Skeletal muscle tissue (tissue), 3 donors: ENCODE measurements at regions not wholly inside any gene's neighbourhood (a gene's known extent, or its start where the extent isn't known, plus 50 kb on each side); places are given as distances from the start of the nearest gene placed in this dataset.

ENCODE experiments used
- H3K27ac ChIP-seq: one replicate; pipeline ENCODE4 v1.7.0; 2013; ENCODE audit warnings: mild to moderate bottlenecking, low read depth, low read length, inconsistent platforms
- H3K27me3 ChIP-seq, 3 donors: one replicate each; pipeline ENCODE4 v1.7.0; 2013; ENCODE audit warnings: low read length in 3 of 3; ENCODE audit not compliant: control insufficient read depth in 3 of 3, insufficient read depth in 3 of 3
- H3K36me3 ChIP-seq, 3 donors: one replicate each; pipeline ENCODE4 v1.7.0; 2013; ENCODE audit warnings: low read length in 3 of 3; ENCODE audit not compliant: control insufficient read depth in 3 of 3, insufficient read depth in 3 of 3
- H3K4me1 ChIP-seq, 3 donors: one replicate each; pipeline ENCODE4 v1.7.0; 2013; ENCODE audit warnings: low read length in 3 of 3, mild to moderate bottlenecking in 3 of 3; ENCODE audit not compliant: control insufficient read depth in 3 of 3, insufficient read depth in 3 of 3
- H3K4me3 ChIP-seq, 3 donors: one replicate each; pipeline ENCODE4 v1.7.0; 2013; ENCODE audit warnings: low read length in 3 of 3
- H3K9ac ChIP-seq, 3 donors: one replicate each; pipeline ENCODE4 v1.7.0; 2013; ENCODE audit warnings: low read length in 3 of 3, mild to moderate bottlenecking in 3 of 3, moderate library complexity in 2 of 3, low read depth in 1 of 3
- H3K9me3 ChIP-seq, 3 donors: one replicate each; pipeline ENCODE4 v1.7.0; 2013; ENCODE audit warnings: low read length in 3 of 3; ENCODE audit not compliant: control insufficient read depth in 3 of 3
- donor health status: Osteomylitis.

DNA sequence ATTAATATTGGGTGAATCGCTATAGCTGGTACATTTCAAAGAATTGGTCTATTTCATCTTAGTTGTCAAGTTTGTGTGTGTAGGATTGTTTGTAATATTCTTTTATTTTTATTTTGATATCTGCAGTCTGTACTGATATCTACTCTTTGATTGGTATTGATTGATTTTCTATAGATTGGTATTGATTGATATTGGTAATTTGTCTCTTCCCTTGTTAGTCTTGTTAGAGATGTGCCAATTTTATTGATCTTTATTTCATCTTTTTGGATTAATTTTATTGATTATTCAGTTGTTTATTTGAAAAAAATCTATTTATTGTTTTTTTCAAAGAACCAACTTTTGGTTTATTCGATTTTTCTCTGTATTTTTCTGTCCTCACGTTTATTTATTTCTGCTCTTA is 61.4 kb downstream of the TM2D3 start:
- Histone ChIP-seq H3K27me3 (no peaks in the 10 kb centered on the region), H3K4me3 (no peak overlapping the region), H3K9me3 (no peaks in the 10 kb centered on the region), H3K27ac (no peak overlapping the region), H3K36me3 (no peaks in the 10 kb centered on the region), H3K4me1 (no peaks in the 10 kb centered on the region), H3K9ac (no peak overlapping the region)

DNA sequence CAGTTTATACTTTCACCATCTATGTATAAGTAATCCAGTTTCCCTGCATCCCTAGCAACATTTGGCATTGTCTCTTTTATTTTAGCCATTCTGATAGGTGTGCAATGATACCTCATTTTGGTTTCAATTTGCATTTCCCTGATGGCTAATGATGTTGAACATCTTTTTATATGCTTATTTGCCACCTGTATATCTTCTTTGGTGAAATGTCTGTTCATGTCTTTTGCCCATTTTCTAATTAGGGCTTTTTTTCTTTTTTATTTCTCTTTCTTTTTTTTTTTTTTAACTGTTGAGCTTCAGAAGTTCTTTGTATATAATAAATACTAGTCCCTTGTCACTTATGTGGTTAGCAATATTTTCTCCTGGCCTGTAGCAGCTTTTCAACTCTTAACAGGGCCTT is 68.9 kb downstream of the TM2D3 start:
- peaks cover 3 to 7% (median 5%) of the 10 kb centered on the region in 3 donors for H3K27me3 ChIP-seq
- no peak overlapping the region for H3K4me3 ChIP-seq
- no peaks in the 10 kb centered on the region for H3K36me3 ChIP-seq
- H3K9me3 ChIP-seq: no peaks in the 10 kb centered on the region
- no peak overlapping the region for H3K27ac ChIP-seq
- H3K9ac ChIP-seq: no peak overlapping the region
- no peaks in the 10 kb centered on the region for H3K4me1 ChIP-seq

DNA sequence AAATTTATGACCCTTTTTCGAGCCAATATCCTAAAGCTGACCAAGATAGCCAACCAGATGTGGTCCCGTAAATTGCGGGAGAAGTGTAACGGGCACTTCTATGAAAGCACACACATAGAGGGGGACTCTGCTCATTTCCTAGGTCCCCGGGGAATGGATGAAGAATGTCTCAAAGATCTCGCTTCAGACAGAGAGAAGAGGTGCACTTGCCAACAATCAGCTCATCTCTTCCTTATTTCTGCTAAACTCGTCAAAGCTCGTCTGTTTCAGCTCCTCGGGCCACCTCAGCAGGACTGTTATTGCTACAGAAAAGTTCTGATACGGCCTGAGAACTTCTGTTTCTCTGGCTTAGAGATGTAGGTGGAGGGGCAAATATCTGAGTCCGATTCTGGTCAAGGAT is 71.8 kb downstream of the TM2D3 start:
- H3K4me1 ChIP-seq: no peaks in the 10 kb centered on the region
- H3K9me3 ChIP-seq: no peaks in the 10 kb centered on the region
- no peaks in the 10 kb centered on the region for H3K36me3 ChIP-seq
- peaks cover 6 to 11% (median 7%) of the 10 kb centered on the region in 3 donors for H3K27me3 ChIP-seq
- H3K4me3 ChIP-seq: no peak overlapping the region
- no peak overlapping the region for H3K27ac ChIP-seq
- no peak overlapping the region for H3K9ac ChIP-seq

DNA sequence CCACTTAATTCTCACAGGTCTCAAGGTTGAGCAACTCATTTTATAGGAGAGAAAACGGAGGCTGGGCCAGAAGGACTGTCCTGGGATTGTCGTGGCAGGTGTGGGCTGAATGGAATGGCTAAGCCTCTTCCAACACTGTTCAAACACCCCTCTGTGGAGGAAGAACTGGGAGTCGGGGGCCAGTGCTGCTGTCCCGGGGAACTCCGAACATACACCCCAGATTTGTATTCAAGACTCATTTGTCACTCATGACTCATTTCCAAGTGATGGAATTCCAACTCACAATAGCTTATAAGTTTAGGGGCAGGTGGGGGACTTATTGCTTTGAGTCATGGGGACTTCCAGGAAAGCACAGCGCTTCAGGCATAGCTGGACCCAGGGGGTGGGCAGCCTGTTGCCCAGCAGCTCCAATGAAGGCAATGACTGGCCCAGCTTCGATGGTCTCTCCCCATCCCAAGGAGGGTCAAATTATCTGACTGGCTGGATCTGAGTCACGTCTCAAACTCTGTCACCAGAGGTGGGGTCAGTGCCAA is 72.5 kb downstream of the TM2D3 start:
- Histone ChIP-seq H3K9me3 (no peaks in the 10 kb centered on the region), H3K9ac (no peak overlapping the region), H3K4me3 (no peak overlapping the region), H3K4me1 (no peaks in the 10 kb centered on the region), H3K27me3 (peaks cover 6 to 11% (median 7%) of the 10 kb centered on the region in 3 donors), H3K27ac (no peak overlapping the region), H3K36me3 (no peaks in the 10 kb centered on the region)

DNA sequence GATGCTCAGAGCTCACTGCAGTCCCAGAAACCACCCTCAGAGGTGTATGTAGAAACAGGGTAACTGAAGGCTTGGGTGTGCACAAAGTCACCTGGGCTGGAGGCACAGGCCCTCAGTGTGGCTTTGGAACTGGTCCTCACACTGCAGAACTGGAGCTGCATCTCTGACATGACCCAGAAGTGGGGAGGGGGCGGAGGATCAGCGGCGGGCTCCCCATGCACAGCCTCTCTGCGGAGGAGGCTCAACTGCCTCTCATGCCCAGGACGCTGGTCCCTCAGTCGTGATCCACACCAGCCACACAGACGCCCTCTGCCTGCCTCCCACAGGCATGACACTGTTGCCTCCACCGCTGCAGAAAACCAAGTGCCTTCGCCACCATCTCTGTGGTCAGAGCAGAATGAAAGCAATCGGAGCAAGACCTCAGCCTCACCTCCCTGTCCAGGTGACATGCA is 73.7 kb downstream of the TM2D3 start:
- peaks cover 6 to 11% (median 7%) of the 10 kb centered on the region in 3 donors for H3K27me3 ChIP-seq

DNA sequence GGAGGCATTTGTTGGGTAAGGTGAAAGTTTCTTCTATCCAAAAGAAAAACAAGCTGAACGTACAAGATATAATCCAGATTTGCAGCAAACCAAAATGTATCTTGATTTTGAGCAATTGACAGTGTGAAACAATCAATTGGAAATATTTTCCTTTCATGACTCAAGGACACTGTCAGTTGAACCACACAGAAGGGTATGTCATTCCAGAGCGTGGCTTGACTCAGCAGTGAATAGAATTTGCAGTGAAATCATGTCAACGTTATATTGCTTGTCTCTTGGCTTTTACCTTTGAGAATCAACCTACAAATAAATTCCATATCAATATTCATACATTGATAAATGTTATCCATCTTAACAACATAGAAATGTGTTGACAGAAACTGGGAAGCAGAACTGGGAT is 78.2 kb downstream of the TM2D3 start:
- H3K4me1 ChIP-seq: no peaks in the 10 kb centered on the region
- H3K27ac ChIP-seq: no peak overlapping the region
- no peak overlapping the region for H3K4me3 ChIP-seq
- H3K9ac ChIP-seq: no peak overlapping the region
- H3K9me3 ChIP-seq: no peaks in the 10 kb centered on the region
- no peaks in the 10 kb centered on the region for H3K36me3 ChIP-seq
- peaks cover 4 to 9% (median 8%) of the 10 kb centered on the region in 3 donors for H3K27me3 ChIP-seq

More for the DNA sequence above, 73.7 kb downstream of the TM2D3 start:
- Histone ChIP-seq H3K9me3 (no peaks in the 10 kb centered on the region), H3K27ac (no peak overlapping the region), H3K4me3 (no peak overlapping the region), H3K9ac (no peak overlapping the region), H3K36me3 (no peaks in the 10 kb centered on the region), H3K4me1 (no peaks in the 10 kb centered on the region)

DNA sequence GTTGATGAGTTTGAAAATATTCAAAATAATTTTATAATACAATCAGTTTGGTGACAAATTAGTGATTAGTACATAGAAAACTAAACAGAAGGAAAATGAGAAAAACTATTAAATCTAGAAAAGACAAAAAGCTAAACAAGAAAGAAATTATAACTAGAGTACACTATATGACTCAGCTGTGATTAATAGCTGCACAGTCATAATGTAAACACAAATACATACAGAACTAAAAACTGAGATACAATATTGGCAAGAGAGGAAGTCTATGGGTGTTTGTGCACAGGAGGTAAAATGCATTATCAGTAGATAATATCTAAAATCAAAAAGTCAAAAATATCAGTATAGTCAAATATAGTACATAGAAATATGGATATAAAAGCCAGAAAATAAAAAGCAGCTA is 80.7 kb upstream of the PCSK6 start:
- no peaks in the 10 kb centered on the region for H3K9me3 ChIP-seq
- peaks cover 0 to 4% (median 0%) of the 10 kb centered on the region in 3 donors for H3K27me3 ChIP-seq
- no peak overlapping the region for H3K4me3 ChIP-seq
- H3K4me1 ChIP-seq: no peaks in the 10 kb centered on the region
- no peak overlapping the region for H3K9ac ChIP-seq
- H3K36me3 ChIP-seq: no peaks in the 10 kb centered on the region
- no peak overlapping the region for H3K27ac ChIP-seq

DNA sequence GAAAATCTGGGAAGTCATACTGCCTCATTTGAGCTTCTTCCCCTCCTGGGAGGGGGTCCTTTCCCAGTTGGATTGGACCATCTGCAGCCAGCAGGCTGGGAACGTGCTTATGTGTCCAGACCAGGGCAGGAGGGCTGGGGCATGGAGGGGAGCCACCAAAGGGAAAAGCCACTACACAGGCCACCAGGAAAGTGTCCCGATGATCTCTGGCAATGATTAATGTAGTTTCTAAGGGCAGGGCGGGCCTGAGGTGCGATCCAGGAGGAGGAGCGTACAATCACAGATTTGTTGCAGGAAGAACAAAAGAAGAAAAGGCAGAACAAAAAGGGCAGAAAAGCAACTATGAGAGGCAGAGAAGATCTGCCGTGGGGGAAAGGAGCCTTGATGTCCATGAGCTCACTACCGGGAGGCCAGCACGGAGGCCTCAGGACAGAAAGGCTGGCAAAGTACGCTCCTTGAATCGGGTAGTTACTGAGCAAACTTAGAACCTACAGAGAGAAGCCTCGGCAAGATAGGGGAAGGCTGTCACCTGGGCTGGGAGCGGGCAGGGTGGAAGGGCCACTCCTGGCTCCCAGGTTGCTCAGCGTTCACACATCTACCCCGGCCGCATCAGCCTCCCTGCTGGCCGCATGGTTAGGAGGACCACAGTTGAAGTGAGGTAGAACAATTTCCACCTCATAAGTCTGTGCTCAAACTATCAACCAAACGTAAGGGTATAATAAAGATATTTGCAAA is 79.5 kb upstream of the PCSK6 start:
- Histone ChIP-seq H3K9ac (no peak overlapping the region), H3K4me1 (no peaks in the 10 kb centered on the region), H3K27me3 (peaks cover 0 to 4% (median 0%) of the 10 kb centered on the region in 3 donors), H3K27ac (no peak overlapping the region), H3K36me3 (no peaks in the 10 kb centered on the region), H3K9me3 (no peaks in the 10 kb centered on the region), H3K4me3 (no peak overlapping the region)

DNA sequence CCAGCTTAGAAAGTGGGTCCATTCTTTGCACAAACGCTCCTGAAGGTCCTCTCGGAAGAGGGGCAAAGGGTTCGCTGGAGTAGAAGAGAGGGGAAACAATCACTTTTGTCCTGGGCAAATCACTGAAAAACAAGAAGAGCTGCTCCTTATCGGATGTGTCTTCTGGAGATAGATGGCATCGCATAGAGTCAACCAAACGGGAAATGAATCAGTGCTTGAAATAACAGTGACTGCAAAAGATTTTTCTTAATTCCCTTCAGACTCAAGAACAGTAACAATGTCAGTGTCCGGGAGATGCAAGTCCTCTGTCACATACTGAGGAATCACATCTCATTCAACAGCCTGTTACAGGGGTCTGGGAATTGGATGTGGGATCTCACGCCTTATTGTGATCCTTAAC is 78.8 kb upstream of the PCSK6 start:
- no peak overlapping the region for H3K9ac ChIP-seq
- H3K27ac ChIP-seq: no peak overlapping the region
- H3K27me3 ChIP-seq: peaks cover 0 to 4% (median 0%) of the 10 kb centered on the region in 3 donors
- no peak overlapping the region for H3K4me3 ChIP-seq
- no peaks in the 10 kb centered on the region for H3K36me3 ChIP-seq
- no peaks in the 10 kb centered on the region for H3K9me3 ChIP-seq
- no peaks in the 10 kb centered on the region for H3K4me1 ChIP-seq

DNA sequence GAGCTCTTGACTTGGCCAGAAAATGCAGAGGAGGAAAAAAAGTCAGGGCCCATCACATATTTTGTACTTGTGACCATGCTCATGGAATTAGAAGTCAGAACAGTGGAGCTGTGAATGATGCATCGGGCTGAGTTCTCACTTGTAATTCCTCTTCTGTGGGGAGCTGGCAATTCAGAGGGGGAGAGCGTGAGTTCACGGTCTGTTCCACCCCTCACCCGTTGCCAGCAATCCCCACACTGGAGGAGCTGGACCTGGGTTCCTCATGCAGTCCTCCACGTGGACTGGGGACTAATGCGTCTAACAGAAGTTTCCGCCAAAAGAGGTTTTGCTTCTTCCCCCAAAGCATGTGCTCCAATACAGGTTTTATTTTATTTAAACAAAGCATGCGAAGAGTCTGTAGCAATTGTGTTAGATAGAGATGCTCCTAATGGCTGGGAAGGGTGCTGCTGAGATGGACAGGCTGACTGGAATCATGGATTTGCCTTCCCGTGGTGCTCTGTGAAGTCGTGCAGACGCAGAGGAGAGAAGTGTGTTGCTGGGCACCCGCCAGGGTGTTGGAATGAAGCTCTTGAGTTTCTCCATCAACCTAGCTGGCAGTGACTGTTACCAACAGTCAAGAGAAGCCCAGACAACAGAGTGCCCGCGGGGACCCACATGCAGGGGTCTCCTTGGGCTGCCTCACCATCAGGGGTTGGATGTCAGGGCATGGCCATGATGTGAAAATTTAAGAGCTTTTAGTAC is 77.4 kb upstream of the PCSK6 start:
- Histone ChIP-seq H3K4me1 (no peaks in the 10 kb centered on the region), H3K4me3 (no peak overlapping the region), H3K9ac (no peak overlapping the region), H3K9me3 (no peaks in the 10 kb centered on the region), H3K36me3 (no peaks in the 10 kb centered on the region), H3K27me3 (peaks cover 0 to 4% (median 0%) of the 10 kb centered on the region in 3 donors), H3K27ac (no peak overlapping the region)
